ENCODE measurements at regions not wholly inside any gene's neighbourhood (a gene's known extent, or its start where the extent isn't known, plus 50 kb on each side); places are given as distances from the start of the nearest gene placed in this dataset.

DNA sequence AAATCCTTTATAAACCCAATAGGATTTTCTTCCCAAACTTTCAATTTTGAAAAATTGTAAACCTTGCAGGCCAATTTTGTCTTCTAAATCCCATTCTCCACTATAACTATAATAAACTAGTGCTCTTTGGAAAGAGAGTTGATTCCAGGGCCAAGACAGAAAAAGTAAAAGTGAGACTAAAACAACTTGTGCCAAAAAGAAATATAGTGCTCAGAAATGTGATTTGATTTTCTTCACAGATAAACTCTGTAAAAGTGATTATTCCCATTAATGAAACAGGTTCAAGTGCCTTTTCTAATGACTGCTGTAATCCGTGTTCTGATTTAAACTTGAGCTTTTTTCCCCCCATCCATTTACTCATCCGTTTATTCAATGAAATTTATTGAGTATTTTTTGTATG, 1831.1 kb downstream of the SLITRK5 start:
- TF ChIP-seq, protein P1, sequence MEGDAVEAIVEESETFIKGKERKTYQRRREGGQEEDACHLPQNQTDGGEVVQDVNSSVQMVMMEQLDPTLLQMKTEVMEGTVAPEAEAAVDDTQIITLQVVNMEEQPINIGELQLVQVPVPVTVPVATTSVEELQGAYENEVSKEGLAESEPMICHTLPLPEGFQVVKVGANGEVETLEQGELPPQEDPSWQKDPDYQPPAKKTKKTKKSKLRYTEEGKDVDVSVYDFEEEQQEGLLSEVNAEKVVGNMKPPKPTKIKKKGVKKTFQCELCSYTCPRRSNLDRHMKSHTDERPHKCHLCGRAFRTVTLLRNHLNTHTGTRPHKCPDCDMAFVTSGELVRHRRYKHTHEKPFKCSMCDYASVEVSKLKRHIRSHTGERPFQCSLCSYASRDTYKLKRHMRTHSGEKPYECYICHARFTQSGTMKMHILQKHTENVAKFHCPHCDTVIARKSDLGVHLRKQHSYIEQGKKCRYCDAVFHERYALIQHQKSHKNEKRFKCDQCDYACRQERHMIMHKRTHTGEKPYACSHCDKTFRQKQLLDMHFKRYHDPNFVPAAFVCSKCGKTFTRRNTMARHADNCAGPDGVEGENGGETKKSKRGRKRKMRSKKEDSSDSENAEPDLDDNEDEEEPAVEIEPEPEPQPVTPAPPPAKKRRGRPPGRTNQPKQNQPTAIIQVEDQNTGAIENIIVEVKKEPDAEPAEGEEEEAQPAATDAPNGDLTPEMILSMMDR (IDR thresholded peaks at IDR 0.05; ENCODE audit: low read depth, low read length, missing input control) = no peak
- TF ChIP-seq, protein P2, sequence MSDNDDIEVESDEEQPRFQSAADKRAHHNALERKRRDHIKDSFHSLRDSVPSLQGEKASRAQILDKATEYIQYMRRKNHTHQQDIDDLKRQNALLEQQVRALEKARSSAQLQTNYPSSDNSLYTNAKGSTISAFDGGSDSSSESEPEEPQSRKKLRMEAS (IDR thresholded peaks at IDR 0.05) = no peak
- TF ChIP-seq TAF1 (conservative IDR thresholded peaks at IDR 0.05) (no peak), HNF4G (IDR thresholded peaks at IDR 0.05) (no peak), FOXA1 (IDR thresholded peaks at IDR 0.05) (no peak), RXRA (IDR thresholded peaks at IDR 0.05) (no peak)
- TF ChIP-seq, protein P3, sequence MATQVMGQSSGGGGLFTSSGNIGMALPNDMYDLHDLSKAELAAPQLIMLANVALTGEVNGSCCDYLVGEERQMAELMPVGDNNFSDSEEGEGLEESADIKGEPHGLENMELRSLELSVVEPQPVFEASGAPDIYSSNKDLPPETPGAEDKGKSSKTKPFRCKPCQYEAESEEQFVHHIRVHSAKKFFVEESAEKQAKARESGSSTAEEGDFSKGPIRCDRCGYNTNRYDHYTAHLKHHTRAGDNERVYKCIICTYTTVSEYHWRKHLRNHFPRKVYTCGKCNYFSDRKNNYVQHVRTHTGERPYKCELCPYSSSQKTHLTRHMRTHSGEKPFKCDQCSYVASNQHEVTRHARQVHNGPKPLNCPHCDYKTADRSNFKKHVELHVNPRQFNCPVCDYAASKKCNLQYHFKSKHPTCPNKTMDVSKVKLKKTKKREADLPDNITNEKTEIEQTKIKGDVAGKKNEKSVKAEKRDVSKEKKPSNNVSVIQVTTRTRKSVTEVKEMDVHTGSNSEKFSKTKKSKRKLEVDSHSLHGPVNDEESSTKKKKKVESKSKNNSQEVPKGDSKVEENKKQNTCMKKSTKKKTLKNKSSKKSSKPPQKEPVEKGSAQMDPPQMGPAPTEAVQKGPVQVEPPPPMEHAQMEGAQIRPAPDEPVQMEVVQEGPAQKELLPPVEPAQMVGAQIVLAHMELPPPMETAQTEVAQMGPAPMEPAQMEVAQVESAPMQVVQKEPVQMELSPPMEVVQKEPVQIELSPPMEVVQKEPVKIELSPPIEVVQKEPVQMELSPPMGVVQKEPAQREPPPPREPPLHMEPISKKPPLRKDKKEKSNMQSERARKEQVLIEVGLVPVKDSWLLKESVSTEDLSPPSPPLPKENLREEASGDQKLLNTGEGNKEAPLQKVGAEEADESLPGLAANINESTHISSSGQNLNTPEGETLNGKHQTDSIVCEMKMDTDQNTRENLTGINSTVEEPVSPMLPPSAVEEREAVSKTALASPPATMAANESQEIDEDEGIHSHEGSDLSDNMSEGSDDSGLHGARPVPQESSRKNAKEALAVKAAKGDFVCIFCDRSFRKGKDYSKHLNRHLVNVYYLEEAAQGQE (IDR thresholded peaks at IDR 0.05) = no peak

Measured in liver (tissue), 3 donors.